GM23338 (cell line): ENCODE measurements at regions not wholly inside any gene's neighbourhood (a gene's known extent, or its start where the extent isn't known, plus 50 kb on each side); places are given as distances from the start of the nearest gene placed in this dataset.
A peak's percentile ranks its signal among the peaks of the same experiment; 100 is the strongest.

ENCODE experiments used
- ATAC-seq: fragments of 200-7000 bp; cut with Tn5 transposase; 3 replicates; pipeline ENCODE4 v1.9.1; 2020
- DNase-seq: peaks from one replicate; pipeline ENCODE4 v3.0.0-alpha.2; 2015; ENCODE audit warnings: low spot score
- H2AFZ ChIP-seq: fragments of 200-600 bp; sonication (generic); 2 replicates; pipeline ENCODE4 v1.8.0; 2016; ENCODE audit warnings: antibody characterized with exemption, mild to moderate bottlenecking, moderate library complexity
- H3F3A ChIP-seq: fragments of 200-600 bp; sonication (generic); replicated peaks from 2 replicates; pipeline ENCODE4 v1.8.0; 2017; ENCODE audit warnings: antibody characterized with exemption, mixed run types, low read depth
- H3K27ac ChIP-seq: fragments of 200-600 bp; sonication (generic); 2 replicates; pipeline ENCODE4 v1.6.1; 2016; ENCODE audit warnings: low read depth
- H3K27me3 ChIP-seq: fragments of 200-600 bp; sonication (generic); 2 replicates; pipeline ENCODE4 v1.8.0; 2016; ENCODE audit warnings: mild to moderate bottlenecking, mixed run types, moderate library complexity; ENCODE audit not compliant: insufficient read depth
- H3K36me3 ChIP-seq: fragments of 200-600 bp; sonication (generic); 2 replicates; pipeline ENCODE4 v1.8.0; 2016; ENCODE audit warnings: mild to moderate bottlenecking; ENCODE audit not compliant: insufficient read depth
- H3K4me1 ChIP-seq: fragments of 200-600 bp; sonication (generic); 2 replicates; pipeline ENCODE4 v1.8.0; 2016; ENCODE audit warnings: mild to moderate bottlenecking, moderate library complexity; ENCODE audit not compliant: insufficient read depth
- H3K4me2 ChIP-seq: fragments of 200-600 bp; sonication (generic); 2 replicates; pipeline ENCODE4 v1.7.1; 2017; ENCODE audit warnings: mixed run types
- H3K4me3 ChIP-seq: fragments of 200-600 bp; sonication (generic); 2 replicates; pipeline ENCODE4 v1.6.1; 2016; ENCODE audit warnings: mixed run types
- H3K79me2 ChIP-seq: fragments of 200-600 bp; sonication (generic); replicated peaks from 2 replicates; pipeline ENCODE4 v1.8.0; 2017; ENCODE audit warnings: mild to moderate bottlenecking; ENCODE audit not compliant: insufficient read depth
- H3K9me2 ChIP-seq: fragments of 200-600 bp; sonication (generic); 2 replicates; pipeline ENCODE4 v1.8.0; 2017; ENCODE audit not compliant: insufficient read depth
- H4K20me1 ChIP-seq: fragments of 200-600 bp; sonication (generic); replicated peaks from 2 replicates; pipeline ENCODE4 v1.8.0; 2017; ENCODE audit warnings: mild to moderate bottlenecking; ENCODE audit not compliant: insufficient read depth
- H3K27ac Mint-ChIP-seq: 2 replicates; pipeline ENCODE4 v1.8.0; 2020; ENCODE audit warnings: inconsistent platforms, mild to moderate bottlenecking, moderate library complexity, mixed read lengths
- H3K27me3 Mint-ChIP-seq: 3 replicates; pipeline ENCODE4 v1.8.0; 2022; ENCODE audit warnings: low read depth, mild to moderate bottlenecking, moderate library complexity, mixed read lengths, inconsistent platforms; ENCODE audit not compliant: insufficient read depth, poor library complexity
- H3K36me3 Mint-ChIP-seq: 3 replicates; pipeline ENCODE4 v1.8.0; 2021; ENCODE audit warnings: low read depth, mild to moderate bottlenecking, inconsistent platforms, moderate library complexity, mixed read lengths
- H3K4me1 Mint-ChIP-seq: 3 replicates; pipeline ENCODE4 v1.8.0; 2020; ENCODE audit warnings: mild to moderate bottlenecking, inconsistent platforms, mixed read lengths
- H3K4me3 Mint-ChIP-seq: 3 replicates; pipeline ENCODE4 v1.8.0; 2021; ENCODE audit warnings: moderate library complexity, mild to moderate bottlenecking, inconsistent platforms, mixed read lengths
- H3K9me3 Mint-ChIP-seq: 3 replicates; pipeline ENCODE4 v1.8.0; 2020; ENCODE audit warnings: moderate library complexity, mild to moderate bottlenecking, inconsistent platforms, mixed read lengths
- CREB1 ChIP-seq: fragments of 250-450 bp; sonication (Bioruptor Pico); IDR thresholded peaks from 2 replicates; pipeline ENCODE4 v1.5.0; 2020; ENCODE audit warnings: low read depth, mild to moderate bottlenecking, moderate library complexity
- CTCF ChIP-seq, 2 experiments: fragments of 200-600 bp in 1 of 2; sonication (generic) in 1 of 2; conservative IDR thresholded peaks; 2 replicates each; pipeline versions ENCODE4 v1.5.1 to v1.6.1; 2016 to 2017; ENCODE audit warnings: antibody characterized with exemption in 2 of 2, low read depth in 2 of 2, mild to moderate bottlenecking in 2 of 2, moderate library complexity in 1 of 2
- ETS1 ChIP-seq: IDR thresholded peaks from 2 replicates; pipeline ENCODE4 v1.6.1; 2016; ENCODE audit warnings: antibody characterized with exemption
- EZH2 ChIP-seq: fragments of 200-600 bp; sonication (generic); IDR thresholded peaks from one replicate; pipeline ENCODE4 v1.8.0; 2017; ENCODE audit warnings: antibody characterized with exemption, mild to moderate bottlenecking, low read depth; ENCODE audit not compliant: unreplicated experiment
- EZH2phosphoT487 ChIP-seq: fragments of 200-600 bp; sonication (generic); IDR thresholded peaks from one replicate; pipeline ENCODE4 v1.8.1; 2018; ENCODE audit warnings: antibody characterized with exemption; ENCODE audit not compliant: unreplicated experiment
- JUNB ChIP-seq: IDR thresholded peaks from one replicate; pipeline ENCODE4 v1.6.1; 2016; ENCODE audit warnings: antibody characterized with exemption; ENCODE audit not compliant: unreplicated experiment
- NANOG ChIP-seq: IDR thresholded peaks from 2 replicates; pipeline ENCODE4 v1.6.1; 2016; ENCODE audit warnings: antibody characterized with exemption, borderline replicate concordance
- POLR2AphosphoS5 ChIP-seq: IDR thresholded peaks from 2 replicates; pipeline ENCODE4 v1.6.1; 2016; ENCODE audit warnings: antibody characterized with exemption, low read depth
- REST ChIP-seq: IDR thresholded peaks from one replicate; pipeline ENCODE4 v1.6.1; 2018; ENCODE audit warnings: antibody characterized with exemption; ENCODE audit not compliant: unreplicated experiment
- STAT1 ChIP-seq: IDR thresholded peaks from one replicate; pipeline ENCODE4 v1.6.1; 2016; ENCODE audit warnings: antibody characterized with exemption; ENCODE audit not compliant: unreplicated experiment
- ZNF114 ChIP-seq: fragments of 250-450 bp; sonication (Bioruptor Pico); IDR thresholded peaks from 2 replicates; pipeline ENCODE4 v1.5.0; 2020; ENCODE audit warnings: mild to moderate bottlenecking, moderate library complexity
- ZNF331 ChIP-seq: fragments of 250-450 bp; sonication (Bioruptor Pico); IDR thresholded peaks from 2 replicates; pipeline ENCODE4 v1.5.0; 2020; ENCODE audit warnings: low read depth, mild to moderate bottlenecking, moderate library complexity
- TF ChIP-seq, protein P1 (sequence below): fragments of 250-450 bp; sonication (Bioruptor Pico); IDR thresholded peaks from 2 replicates; pipeline ENCODE4 v1.5.0; 2020; ENCODE audit warnings: mild to moderate bottlenecking, moderate library complexity

GRCh38 chr1:238672262-238672661, 714.1 kb upstream of the CHRM3 start:
- TF ChIP-seq NANOG (no peak), ZNF331 (CRISPR knock-in tag) (no peak), CTCF (conservative IDR thresholded peaks at IDR 0.05; ENCODE audit: low read depth in 2 of 2) (no peak), EZH2phosphoT487 (no peak), JUNB (no peak), CREB1 (CRISPR knock-in tag) (no peak), REST (no peak), STAT1 (no peak), ETS1 (no peak), ZNF114 (no peak), POLR2AphosphoS5 (no peak), EZH2 (no peak)
- TF ChIP-seq, protein P1, sequence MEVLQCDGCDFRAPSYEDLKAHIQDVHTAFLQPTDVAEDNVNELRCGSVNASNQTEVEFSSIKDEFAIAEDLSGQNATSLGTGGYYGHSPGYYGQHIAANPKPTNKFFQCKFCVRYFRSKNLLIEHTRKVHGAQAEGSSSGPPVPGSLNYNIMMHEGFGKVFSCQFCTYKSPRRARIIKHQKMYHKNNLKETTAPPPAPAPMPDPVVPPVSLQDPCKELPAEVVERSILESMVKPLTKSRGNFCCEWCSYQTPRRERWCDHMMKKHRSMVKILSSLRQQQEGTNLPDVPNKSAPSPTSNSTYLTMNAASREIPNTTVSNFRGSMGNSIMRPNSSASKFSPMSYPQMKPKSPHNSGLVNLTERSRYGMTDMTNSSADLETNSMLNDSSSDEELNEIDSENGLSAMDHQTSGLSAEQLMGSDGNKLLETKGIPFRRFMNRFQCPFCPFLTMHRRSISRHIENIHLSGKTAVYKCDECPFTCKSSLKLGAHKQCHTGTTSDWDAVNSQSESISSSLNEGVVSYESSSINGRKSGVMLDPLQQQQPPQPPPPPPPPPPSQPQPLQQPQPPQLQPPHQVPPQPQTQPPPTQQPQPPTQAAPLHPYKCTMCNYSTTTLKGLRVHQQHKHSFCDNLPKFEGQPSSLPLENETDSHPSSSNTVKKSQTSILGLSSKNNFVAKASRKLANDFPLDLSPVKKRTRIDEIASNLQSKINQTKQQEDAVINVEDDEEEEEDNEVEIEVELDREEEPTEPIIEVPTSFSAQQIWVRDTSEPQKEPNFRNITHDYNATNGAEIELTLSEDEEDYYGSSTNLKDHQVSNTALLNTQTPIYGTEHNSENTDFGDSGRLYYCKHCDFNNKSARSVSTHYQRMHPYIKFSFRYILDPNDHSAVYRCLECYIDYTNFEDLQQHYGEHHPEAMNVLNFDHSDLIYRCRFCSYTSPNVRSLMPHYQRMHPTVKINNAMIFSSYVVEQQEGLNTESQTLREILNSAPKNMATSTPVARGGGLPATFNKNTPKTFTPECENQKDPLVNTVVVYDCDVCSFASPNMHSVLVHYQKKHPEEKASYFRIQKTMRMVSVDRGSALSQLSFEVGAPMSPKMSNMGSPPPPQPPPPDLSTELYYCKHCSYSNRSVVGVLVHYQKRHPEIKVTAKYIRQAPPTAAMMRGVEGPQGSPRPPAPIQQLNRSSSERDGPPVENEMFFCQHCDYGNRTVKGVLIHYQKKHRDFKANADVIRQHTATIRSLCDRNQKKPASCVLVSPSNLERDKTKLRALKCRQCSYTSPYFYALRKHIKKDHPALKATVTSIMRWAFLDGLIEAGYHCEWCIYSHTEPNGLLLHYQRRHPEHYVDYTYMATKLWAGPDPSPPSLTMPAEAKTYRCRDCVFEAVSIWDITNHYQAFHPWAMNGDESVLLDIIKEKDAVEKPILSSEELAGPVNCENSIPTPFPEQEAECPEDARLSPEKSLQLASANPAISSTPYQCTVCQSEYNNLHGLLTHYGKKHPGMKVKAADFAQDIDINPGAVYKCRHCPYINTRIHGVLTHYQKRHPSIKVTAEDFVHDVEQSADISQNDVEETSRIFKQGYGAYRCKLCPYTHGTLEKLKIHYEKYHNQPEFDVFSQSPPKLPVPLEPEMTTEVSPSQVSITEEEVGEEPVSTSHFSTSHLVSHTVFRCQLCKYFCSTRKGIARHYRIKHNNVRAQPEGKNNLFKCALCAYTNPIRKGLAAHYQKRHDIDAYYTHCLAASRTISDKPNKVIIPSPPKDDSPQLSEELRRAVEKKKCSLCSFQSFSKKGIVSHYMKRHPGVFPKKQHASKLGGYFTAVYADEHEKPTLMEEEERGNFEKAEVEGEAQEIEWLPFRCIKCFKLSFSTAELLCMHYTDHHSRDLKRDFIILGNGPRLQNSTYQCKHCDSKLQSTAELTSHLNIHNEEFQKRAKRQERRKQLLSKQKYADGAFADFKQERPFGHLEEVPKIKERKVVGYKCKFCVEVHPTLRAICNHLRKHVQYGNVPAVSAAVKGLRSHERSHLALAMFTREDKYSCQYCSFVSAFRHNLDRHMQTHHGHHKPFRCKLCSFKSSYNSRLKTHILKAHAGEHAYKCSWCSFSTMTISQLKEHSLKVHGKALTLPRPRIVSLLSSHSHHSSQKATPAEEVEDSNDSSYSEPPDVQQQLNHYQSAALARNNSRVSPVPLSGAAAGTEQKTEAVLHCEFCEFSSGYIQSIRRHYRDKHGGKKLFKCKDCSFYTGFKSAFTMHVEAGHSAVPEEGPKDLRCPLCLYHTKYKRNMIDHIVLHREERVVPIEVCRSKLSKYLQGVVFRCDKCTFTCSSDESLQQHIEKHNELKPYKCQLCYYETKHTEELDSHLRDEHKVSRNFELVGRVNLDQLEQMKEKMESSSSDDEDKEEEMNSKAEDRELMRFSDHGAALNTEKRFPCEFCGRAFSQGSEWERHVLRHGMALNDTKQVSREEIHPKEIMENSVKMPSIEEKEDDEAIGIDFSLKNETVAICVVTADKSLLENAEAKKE (CRISPR knock-in tag) = no peak
- no peak overlapping the region for H2AFZ ChIP-seq
- no peaks in the 10 kb centered on the region for H3K36me3 ChIP-seq
- no peak overlapping the region for H3K4me3 ChIP-seq
- peaks cover 2% of the 10 kb centered on the region for H3K27me3 Mint-ChIP-seq
- no peaks in the 10 kb centered on the region for H3K27me3 ChIP-seq
- no peaks in the 10 kb centered on the region for H3F3A ChIP-seq
- H3K79me2 ChIP-seq = no peaks in the 10 kb centered on the region
- H3K4me1 Mint-ChIP-seq = peaks cover 4% of the 10 kb centered on the region; the same call in 2 of the 3 replicates
- no peaks in the 10 kb centered on the region for H3K36me3 Mint-ChIP-seq
- no peaks in the 10 kb centered on the region; the same call in 2 of the 3 replicates for H3K9me3 Mint-ChIP-seq
- ATAC-seq (no peak), DNase-seq (no peak)
- no peak overlapping the region for H3K4me2 ChIP-seq
- H3K27ac Mint-ChIP-seq = peak overlapping the region; percentile 23; the same call in 1 of the 2 replicates
- H4K20me1 ChIP-seq = no peaks in the 10 kb centered on the region
- no peaks in the 10 kb centered on the region for H3K9me2 ChIP-seq
- no peak overlapping the region for H3K4me3 Mint-ChIP-seq
- no peaks in the 10 kb centered on the region for H3K4me1 ChIP-seq
- no peak overlapping the region for H3K27ac ChIP-seq
